Adrenal gland (tissue), 9 donors: ENCODE measurements at regions not wholly inside any gene's neighbourhood (a gene's known extent, or its start where the extent isn't known, plus 50 kb on each side); places are given as distances from the start of the nearest gene placed in this dataset.

Source experiments
- DNase-seq, 7 donors: peaks; one replicate each; pipeline ENCODE4 v3.0.0-alpha.2; 2019 to 2020
- H3K27ac ChIP-seq, 5 donors: fragments of 200-600 bp; sonication (generic) in 4 of 5; 1 replicate in 3 of 5; 2 replicates in 2 of 5; pipeline versions ENCODE4 v1.5.1 to v1.8.0; 2016 to 2020; ENCODE audit warnings: mild to moderate bottlenecking in 1 of 5
- H3K27me3 ChIP-seq: fragments of 200-600 bp; 2 replicates; pipeline ENCODE4 v1.8.0; 2021
- H3K36me3 ChIP-seq, 2 donors: fragments of 200-600 bp; replicated peaks in 1 of 2; 1 replicate in 1 of 2; 2 replicates in 1 of 2; pipeline versions ENCODE4 v1.5.1 to v1.8.0; 2018 to 2022
- H3K4me1 ChIP-seq, 2 donors: fragments of 200-600 bp; replicated peaks in 1 of 2; 1 replicate in 1 of 2; 2 replicates in 1 of 2; pipeline versions ENCODE4 v1.5.1 to v1.8.0; 2018 to 2021
- H3K4me3 ChIP-seq, 4 donors: fragments of 200-600 bp; sonication (generic) in 3 of 4; one replicate each; pipeline ENCODE4 v1.5.1; 2016 to 2018
- H3K9me3 ChIP-seq, 3 donors: fragments of 200-600 bp; sonication (generic) in 1 of 3; replicated peaks in 1 of 3; 1 replicate in 2 of 3; 2 replicates in 1 of 3; pipeline versions ENCODE4 v1.5.1 to v1.8.0; 2016 to 2021
- POLR2A ChIP-seq, 2 donors: fragments of 450-650 bp; IDR thresholded peaks; one replicate each; pipeline ENCODE4 v1.6.1; 2017; ENCODE audit warnings: antibody characterized with exemption in 2 of 2, mild to moderate bottlenecking in 2 of 2, moderate library complexity in 1 of 2
- WGBS, 4 donors: extraction: QIAGEN DNeasy Blood & Tissue Kit in 2 of 4; methylation state at CpG; one replicate each; pipeline versions ENCODE4 v1.1.5 to v1.1.7; 2013 to 2017; 5-methylcytosine and 5-hydroxymethylcytosine counted together
- intact Hi-C, 2 donors: fragments of 100-400 bp; cut with DNase I; formaldehyde crosslinking; loops; one replicate each; pipeline versions ENCODE4 v1.14.1 to v1.15.0; 2022 to 2023
- TF ChIP-seq, protein P1 (sequence below), 6 experiments: fragments of 450-650 bp in 4 of 6; fragments of 200-600 bp in 2 of 6; sonication (generic) in 1 of 6; IDR thresholded peaks; 1 replicate in 5 of 6; 2 replicates in 1 of 6; pipeline versions ENCODE4 v1.5.1 to v1.8.0; 2016 to 2021; ENCODE audit warnings: antibody characterized with exemption in 6 of 6, mild to moderate bottlenecking in 2 of 6, moderate library complexity in 1 of 6
- donor health status: healthy with polysubstance abuse.
- donor health status: Bipolar disorder and iron deficiency.
- donor health status: DM: yes; HTN: yes; CAD: no.
- donor health status: DM: no; HTN: no; CAD: no.
- donor health status: DM: no; HTN: no; CAD: no.

DNA sequence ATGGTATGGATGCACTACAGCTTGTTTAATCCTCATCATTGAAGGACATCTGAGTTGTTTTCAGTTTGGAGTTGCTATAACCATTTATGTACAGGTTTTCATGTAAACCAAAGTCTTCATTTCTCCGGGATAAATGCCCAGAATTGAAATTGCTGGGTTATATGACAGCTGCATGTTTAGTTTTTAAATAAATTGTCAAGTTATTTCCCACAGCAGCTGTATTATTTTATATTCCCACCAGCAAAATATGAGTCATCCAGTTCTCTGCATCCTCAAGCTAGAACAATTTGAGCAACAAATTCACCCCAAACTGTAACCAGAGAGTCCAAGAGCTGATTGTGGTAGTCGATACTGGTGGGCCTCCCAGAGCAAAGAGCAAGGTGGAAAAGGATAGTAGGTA, 125.6 kb upstream of the PRNP start:
- WGBS, 4 donors = 39 to 66% (median 56%) methylated on average over 2 of the region's 2 CpGs
- Histone ChIP-seq H3K27ac (no peak overlapping the region), H3K4me3 (no peak overlapping the region), H3K9me3 (no peaks in the 10 kb centered on the region), H3K4me1 (no peaks in the 10 kb centered on the region), H3K27me3 (no peaks in the 10 kb centered on the region), H3K36me3 (no peaks in the 10 kb centered on the region)
- no peak for DNase-seq
- intact Hi-C loops = no loop called here
- TF ChIP-seq, protein P1, sequence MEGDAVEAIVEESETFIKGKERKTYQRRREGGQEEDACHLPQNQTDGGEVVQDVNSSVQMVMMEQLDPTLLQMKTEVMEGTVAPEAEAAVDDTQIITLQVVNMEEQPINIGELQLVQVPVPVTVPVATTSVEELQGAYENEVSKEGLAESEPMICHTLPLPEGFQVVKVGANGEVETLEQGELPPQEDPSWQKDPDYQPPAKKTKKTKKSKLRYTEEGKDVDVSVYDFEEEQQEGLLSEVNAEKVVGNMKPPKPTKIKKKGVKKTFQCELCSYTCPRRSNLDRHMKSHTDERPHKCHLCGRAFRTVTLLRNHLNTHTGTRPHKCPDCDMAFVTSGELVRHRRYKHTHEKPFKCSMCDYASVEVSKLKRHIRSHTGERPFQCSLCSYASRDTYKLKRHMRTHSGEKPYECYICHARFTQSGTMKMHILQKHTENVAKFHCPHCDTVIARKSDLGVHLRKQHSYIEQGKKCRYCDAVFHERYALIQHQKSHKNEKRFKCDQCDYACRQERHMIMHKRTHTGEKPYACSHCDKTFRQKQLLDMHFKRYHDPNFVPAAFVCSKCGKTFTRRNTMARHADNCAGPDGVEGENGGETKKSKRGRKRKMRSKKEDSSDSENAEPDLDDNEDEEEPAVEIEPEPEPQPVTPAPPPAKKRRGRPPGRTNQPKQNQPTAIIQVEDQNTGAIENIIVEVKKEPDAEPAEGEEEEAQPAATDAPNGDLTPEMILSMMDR (IDR thresholded peaks at IDR 0.05) = no peak
- TF ChIP-seq POLR2A (IDR thresholded peaks at IDR 0.05) = no peak

DNA sequence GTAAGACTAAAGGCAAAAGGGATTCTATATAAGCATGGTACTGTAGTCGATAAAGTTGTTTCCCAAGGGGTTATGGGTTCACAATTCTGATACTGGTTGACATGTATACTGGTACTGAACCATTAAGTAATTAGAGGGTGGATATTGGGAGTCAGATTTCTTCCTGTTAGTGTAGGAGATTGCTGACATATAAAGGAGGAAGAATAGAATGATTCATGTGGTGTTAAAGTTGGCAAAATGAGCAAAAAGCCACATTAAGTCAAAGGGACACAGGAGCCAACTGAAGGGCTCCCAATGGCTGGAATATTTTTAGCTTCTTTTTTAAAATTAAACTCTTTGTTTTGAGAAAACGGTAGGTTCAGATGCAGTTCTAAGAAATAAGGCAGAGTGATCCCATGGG, 126.3 kb upstream of the PRNP start:
- Histone ChIP-seq H3K9me3 (no peaks in the 10 kb centered on the region), H3K4me3 (no peak overlapping the region), H3K27ac (no peak overlapping the region), H3K4me1 (no peaks in the 10 kb centered on the region), H3K27me3 (no peaks in the 10 kb centered on the region), H3K36me3 (no peaks in the 10 kb centered on the region)
- WGBS, 4 donors = 60 to 64% (median 63%) methylated on average over 2 of the region's 2 CpGs
- intact Hi-C loops = no loop called here
- TF ChIP-seq POLR2A (IDR thresholded peaks at IDR 0.05) = no peak
- TF ChIP-seq, protein P1 (IDR thresholded peaks at IDR 0.05) = no peak
- DNase-seq = no peak

DNA sequence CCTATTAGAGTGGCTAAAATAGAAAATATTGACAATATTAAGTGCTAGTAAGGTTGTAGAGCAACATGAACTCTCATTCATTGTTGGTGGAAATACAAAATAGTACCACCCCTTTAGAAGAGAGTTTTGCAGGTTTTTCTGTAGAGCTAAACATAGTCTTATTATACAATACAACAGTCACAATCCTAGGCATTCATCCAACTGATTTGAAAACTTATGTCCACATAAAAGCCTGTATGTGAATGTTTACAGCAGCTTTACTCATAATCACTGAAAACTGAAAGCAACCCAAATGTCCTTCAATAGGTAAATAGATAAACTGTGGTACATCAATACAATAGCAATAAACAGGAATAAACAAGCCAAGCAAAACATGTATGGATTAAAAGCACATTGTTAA, 127.2 kb upstream of the PRNP start:
- no peaks in the 10 kb centered on the region for H3K9me3 ChIP-seq
- H3K4me3 ChIP-seq = no peak overlapping the region
- no peaks in the 10 kb centered on the region for H3K36me3 ChIP-seq
- no peak for TF ChIP-seq POLR2A (IDR thresholded peaks at IDR 0.05)
- TF ChIP-seq, protein P1 (IDR thresholded peaks at IDR 0.05) = no peak
- H3K27me3 ChIP-seq = no peaks in the 10 kb centered on the region
- intact Hi-C loops = no loop called here
- H3K27ac ChIP-seq = no peak overlapping the region
- no peak for DNase-seq
- H3K4me1 ChIP-seq = no peaks in the 10 kb centered on the region

DNA sequence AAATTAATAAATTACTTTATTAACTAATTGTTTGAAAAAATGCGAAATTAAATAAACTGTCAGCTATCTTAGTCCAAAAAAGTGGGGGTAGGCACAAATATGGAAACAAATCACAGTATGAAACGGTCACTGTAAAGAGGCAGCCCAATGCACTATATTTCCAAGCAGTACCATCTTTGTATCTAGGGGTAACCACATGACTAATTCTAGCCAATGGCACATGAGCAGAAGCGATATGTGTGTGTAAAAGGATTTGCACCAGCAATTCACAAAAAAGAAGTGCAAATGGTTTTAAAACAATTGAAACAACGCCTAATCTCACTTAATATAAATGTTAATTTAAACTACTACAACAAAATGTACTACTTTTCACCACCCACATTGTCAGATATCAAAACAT, 129.5 kb upstream of the PRNP start:
- WGBS, 4 donors = 54 to 69% (median 61%) methylated on average over 4 of the region's 4 CpGs
- Histone ChIP-seq H3K9me3 (no peaks in the 10 kb centered on the region), H3K4me3 (no peak overlapping the region), H3K27me3 (no peaks in the 10 kb centered on the region), H3K27ac (no peak overlapping the region), H3K36me3 (no peaks in the 10 kb centered on the region), H3K4me1 (no peaks in the 10 kb centered on the region)
- TF ChIP-seq, protein P1 (IDR thresholded peaks at IDR 0.05) = no peak
- no peak for TF ChIP-seq POLR2A (IDR thresholded peaks at IDR 0.05)
- DNase-seq = no peak
- intact Hi-C loops = no loop called here
